ENCODE measurements at regions not wholly inside any gene's neighbourhood (a gene's known extent, or its start where the extent isn't known, plus 50 kb on each side); places are given as distances from the start of the nearest gene placed in this dataset.

DNA sequence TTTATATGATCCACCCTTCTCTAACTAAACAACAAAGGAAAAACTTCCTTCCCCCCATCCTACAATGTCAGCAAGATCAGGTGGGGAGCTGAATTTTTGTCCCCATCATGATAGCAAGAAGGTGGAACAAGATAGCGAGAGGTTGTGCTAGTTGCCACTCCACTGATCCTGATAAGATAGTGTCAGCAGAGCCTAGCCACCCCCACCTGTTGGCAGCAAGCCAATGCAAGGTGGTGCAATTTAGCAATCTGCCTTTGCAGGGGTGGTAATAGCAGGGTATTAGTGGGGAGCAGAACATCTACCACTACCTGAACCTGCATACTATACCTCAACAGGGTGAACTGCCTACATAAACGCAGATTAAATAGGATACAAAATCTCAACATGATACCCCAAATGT is 80.2 kb upstream of the MAMLD1 start:
- Histone ChIP-seq H3K14ac (ENCODE audit: low read length) (no peak overlapping the region), H2BK15ac (ENCODE audit: low read length) (no peak overlapping the region), H4K91ac (ENCODE audit: low read depth, low read length, poor library complexity) (no peak overlapping the region), H3K4ac (ENCODE audit: low read length) (no peak overlapping the region), H2AK5ac (ENCODE audit: low read depth, low read length) (no peak overlapping the region), H3K36me3 (replicated peaks in 1 of 2; ENCODE audit: control insufficient read depth in 2 of 2, insufficient read depth in 2 of 2, low read length in 2 of 2) (no peaks in the 10 kb centered on the region), H3K4me1 (ENCODE audit: control insufficient read depth in 2 of 2, insufficient read depth in 1 of 2, low read depth in 1 of 2, low read length in 2 of 2) (no peaks in the 10 kb centered on the region), H3K9me3 (replicated peaks in 1 of 2; ENCODE audit: control insufficient read depth in 2 of 2, insufficient read depth in 1 of 2, low read depth in 1 of 2, low read length in 2 of 2) (no peaks in the 10 kb centered on the region), H2BK12ac (ENCODE audit: low read length) (no peak overlapping the region), H2BK120ac (ENCODE audit: low read depth, low read length) (no peak overlapping the region), H3K23ac (ENCODE audit: low read depth, low read length, poor library complexity) (no peak overlapping the region), H3K27ac (replicated peaks; ENCODE audit: low read length) (no peak overlapping the region), H3K79me1 (ENCODE audit: low read depth, low read length) (no peaks in the 10 kb centered on the region), H3K27me3 (ENCODE audit: control insufficient read depth in 3 of 3, insufficient read depth in 3 of 3, low read depth in 1 of 3, low read length in 3 of 3) (no peaks in the 10 kb centered on the region), H3K4me2 (ENCODE audit: insufficient read depth, low read length, poor library complexity, severe bottlenecking) (no peak overlapping the region), H4K8ac (ENCODE audit: low read depth, low read length) (no peak overlapping the region), H3K18ac (ENCODE audit: low read length) (no peak overlapping the region), H2BK5ac (ENCODE audit: low read length) (no peak overlapping the region), H3K9ac (ENCODE audit: low read depth, low read length, poor library complexity) (no peak overlapping the region), H2AFZ (ENCODE audit: low read length) (no peak overlapping the region), H3K4me3 (ENCODE audit: low read length in 2 of 2) (no peak overlapping the region)
- no peak for DNase-seq (ENCODE audit: low spot score)
- WGBS, 2 donors (ENCODE audit: extremely low coverage in 2 of 2, insufficient read length in 2 of 2, insufficient replicate concordance in 1 of 2) = no CpG with 5 or more reads among the region's 2 CpGs

GRCh38 chrX:150291014-150291413 is 72.1 kb upstream of the MAMLD1 start:
- no CpG with 5 or more reads among the region's 5 CpGs for WGBS, 2 donors (ENCODE audit: extremely low coverage in 2 of 2, insufficient read length in 2 of 2, insufficient replicate concordance in 1 of 2)
- no peak overlapping the region for H3K18ac ChIP-seq (ENCODE audit: low read length)
- H2BK15ac ChIP-seq (ENCODE audit: low read length) = no peak overlapping the region
- H2BK5ac ChIP-seq (ENCODE audit: low read length) = no peak overlapping the region
- H3K9ac ChIP-seq (ENCODE audit: low read depth, low read length, poor library complexity) = no peak overlapping the region
- no peak for DNase-seq (ENCODE audit: low spot score)
- H4K8ac ChIP-seq (ENCODE audit: low read depth, low read length) = no peak overlapping the region
- H3K79me1 ChIP-seq (ENCODE audit: low read depth, low read length) = no peaks in the 10 kb centered on the region
- no peak overlapping the region for H2BK120ac ChIP-seq (ENCODE audit: low read depth, low read length)
- H3K4me3 ChIP-seq (ENCODE audit: low read length in 2 of 2) = no peak overlapping the region
- H2AFZ ChIP-seq (ENCODE audit: low read length) = no peak overlapping the region
- H3K4ac ChIP-seq (ENCODE audit: low read length) = no peak overlapping the region
- H3K27me3 ChIP-seq (ENCODE audit: control insufficient read depth in 3 of 3, insufficient read depth in 3 of 3, low read depth in 1 of 3, low read length in 3 of 3) = no peaks in the 10 kb centered on the region
- H3K9me3 ChIP-seq (replicated peaks in 1 of 2; ENCODE audit: control insufficient read depth in 2 of 2, insufficient read depth in 1 of 2, low read depth in 1 of 2, low read length in 2 of 2) = no peaks in the 10 kb centered on the region
- H3K27ac ChIP-seq (replicated peaks; ENCODE audit: low read length) = no peak overlapping the region
- H3K14ac ChIP-seq (ENCODE audit: low read length) = no peak overlapping the region
- H3K4me2 ChIP-seq (ENCODE audit: insufficient read depth, low read length, poor library complexity, severe bottlenecking) = no peak overlapping the region
- no peak overlapping the region for H2AK5ac ChIP-seq (ENCODE audit: low read depth, low read length)
- H2BK12ac ChIP-seq (ENCODE audit: low read length) = no peak overlapping the region
- H4K91ac ChIP-seq (ENCODE audit: low read depth, low read length, poor library complexity) = no peak overlapping the region
- no peaks in the 10 kb centered on the region for H3K4me1 ChIP-seq (ENCODE audit: control insufficient read depth in 2 of 2, insufficient read depth in 1 of 2, low read depth in 1 of 2, low read length in 2 of 2)
- H3K23ac ChIP-seq (ENCODE audit: low read depth, low read length, poor library complexity) = no peak overlapping the region
- no peaks in the 10 kb centered on the region for H3K36me3 ChIP-seq (replicated peaks in 1 of 2; ENCODE audit: control insufficient read depth in 2 of 2, insufficient read depth in 2 of 2, low read length in 2 of 2)

GRCh38 chrX:150293311-150294013 is 69.7 kb upstream of the MAMLD1 start:
- Histone ChIP-seq H3K9me3 (replicated peaks in 1 of 2; ENCODE audit: control insufficient read depth in 2 of 2, insufficient read depth in 1 of 2, low read depth in 1 of 2, low read length in 2 of 2) (no peaks in the 10 kb centered on the region), H4K91ac (ENCODE audit: low read depth, low read length, poor library complexity) (no peak overlapping the region), H2BK12ac (ENCODE audit: low read length) (no peak overlapping the region), H3K18ac (ENCODE audit: low read length) (no peak overlapping the region), H3K9ac (ENCODE audit: low read depth, low read length, poor library complexity) (no peak overlapping the region), H3K79me1 (ENCODE audit: low read depth, low read length) (no peaks in the 10 kb centered on the region), H3K14ac (ENCODE audit: low read length) (no peak overlapping the region), H3K4me3 (ENCODE audit: low read length in 2 of 2) (no peak overlapping the region), H2BK120ac (ENCODE audit: low read depth, low read length) (no peak overlapping the region), H3K23ac (ENCODE audit: low read depth, low read length, poor library complexity) (no peak overlapping the region), H2BK15ac (ENCODE audit: low read length) (no peak overlapping the region), H3K27me3 (ENCODE audit: control insufficient read depth in 3 of 3, insufficient read depth in 3 of 3, low read depth in 1 of 3, low read length in 3 of 3) (peaks cover 0 to 4% (median 0%) of the 10 kb centered on the region in 3 experiments), H2AK5ac (ENCODE audit: low read depth, low read length) (no peak overlapping the region), H3K4me2 (ENCODE audit: insufficient read depth, low read length, poor library complexity, severe bottlenecking) (no peak overlapping the region), H3K4ac (ENCODE audit: low read length) (no peak overlapping the region), H3K4me1 (ENCODE audit: control insufficient read depth in 2 of 2, insufficient read depth in 1 of 2, low read depth in 1 of 2, low read length in 2 of 2) (no peaks in the 10 kb centered on the region), H3K27ac (replicated peaks; ENCODE audit: low read length) (no peak overlapping the region), H4K8ac (ENCODE audit: low read depth, low read length) (no peak overlapping the region), H2AFZ (ENCODE audit: low read length) (no peak overlapping the region), H3K36me3 (replicated peaks in 1 of 2; ENCODE audit: control insufficient read depth in 2 of 2, insufficient read depth in 2 of 2, low read length in 2 of 2) (no peaks in the 10 kb centered on the region), H2BK5ac (ENCODE audit: low read length) (no peak overlapping the region)
- WGBS, 2 donors (ENCODE audit: extremely low coverage in 2 of 2, insufficient read length in 2 of 2, insufficient replicate concordance in 1 of 2) = no CpG with 5 or more reads among the region's 5 CpGs
- DNase-seq (ENCODE audit: low spot score) = no peak

DNA sequence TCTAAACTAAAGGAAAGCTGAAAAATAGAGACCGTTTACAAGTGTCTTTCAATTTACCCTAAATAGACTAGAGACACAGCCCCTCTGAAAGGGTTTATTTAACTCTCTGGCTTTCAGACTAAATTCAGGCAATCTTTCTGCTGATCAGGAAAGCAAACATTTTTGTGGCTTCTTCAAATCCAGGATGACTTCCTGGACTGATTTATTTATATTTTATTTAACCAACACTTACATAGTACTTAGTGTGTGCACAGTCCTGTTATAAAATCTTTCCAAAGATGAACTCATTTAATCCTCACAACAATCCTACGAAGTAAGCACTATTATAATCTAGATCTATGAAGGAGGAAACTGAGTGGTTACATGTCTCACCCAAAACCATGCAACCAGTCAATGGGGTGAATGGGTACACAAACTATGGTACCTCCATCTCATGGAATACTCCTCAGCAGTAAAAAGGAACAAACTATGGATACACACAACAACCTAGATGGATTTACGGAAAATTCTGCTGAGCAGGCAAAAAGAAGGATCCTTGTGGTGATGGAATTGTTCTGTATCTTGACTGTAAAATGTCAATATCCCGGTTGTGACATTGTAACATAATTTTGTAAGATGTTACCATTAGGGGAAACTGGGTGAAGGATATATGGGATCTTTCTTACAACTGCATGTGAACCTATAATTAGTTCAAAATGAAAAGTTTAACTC is 64.1 kb upstream of the MAMLD1 start:
- H3K9me3 ChIP-seq (replicated peaks in 1 of 2; ENCODE audit: control insufficient read depth in 2 of 2, insufficient read depth in 1 of 2, low read depth in 1 of 2, low read length in 2 of 2) = no peaks in the 10 kb centered on the region
- H2AFZ ChIP-seq (ENCODE audit: low read length) = no peak overlapping the region
- no peak overlapping the region for H3K4me2 ChIP-seq (ENCODE audit: insufficient read depth, low read length, poor library complexity, severe bottlenecking)
- H4K8ac ChIP-seq (ENCODE audit: low read depth, low read length) = no peak overlapping the region
- peaks cover 0 to 7% (median 0%) of the 10 kb centered on the region in 3 experiments for H3K27me3 ChIP-seq (ENCODE audit: control insufficient read depth in 3 of 3, insufficient read depth in 3 of 3, low read depth in 1 of 3, low read length in 3 of 3)
- no peak overlapping the region for H3K27ac ChIP-seq (replicated peaks; ENCODE audit: low read length)
- H2BK12ac ChIP-seq (ENCODE audit: low read length) = no peak overlapping the region
- H3K4me1 ChIP-seq (ENCODE audit: control insufficient read depth in 2 of 2, insufficient read depth in 1 of 2, low read depth in 1 of 2, low read length in 2 of 2) = no peaks in the 10 kb centered on the region
- H3K4me3 ChIP-seq (ENCODE audit: low read length in 2 of 2) = no peak overlapping the region
- no peak overlapping the region for H3K14ac ChIP-seq (ENCODE audit: low read length)
- H4K91ac ChIP-seq (ENCODE audit: low read depth, low read length, poor library complexity) = no peak overlapping the region
- H2BK15ac ChIP-seq (ENCODE audit: low read length) = no peak overlapping the region
- H3K4ac ChIP-seq (ENCODE audit: low read length) = no peak overlapping the region
- no peak for DNase-seq (ENCODE audit: low spot score)
- no peak overlapping the region for H3K23ac ChIP-seq (ENCODE audit: low read depth, low read length, poor library complexity)
- no peak overlapping the region for H2AK5ac ChIP-seq (ENCODE audit: low read depth, low read length)
- no peak overlapping the region for H2BK120ac ChIP-seq (ENCODE audit: low read depth, low read length)
- WGBS, 2 donors (ENCODE audit: extremely low coverage in 2 of 2, insufficient read length in 2 of 2, insufficient replicate concordance in 1 of 2) = no CpG with 5 or more reads among the region's 4 CpGs
- no peak overlapping the region for H3K18ac ChIP-seq (ENCODE audit: low read length)
- no peaks in the 10 kb centered on the region for H3K79me1 ChIP-seq (ENCODE audit: low read depth, low read length)
- no peak overlapping the region for H3K9ac ChIP-seq (ENCODE audit: low read depth, low read length, poor library complexity)
- no peaks in the 10 kb centered on the region for H3K36me3 ChIP-seq (replicated peaks in 1 of 2; ENCODE audit: control insufficient read depth in 2 of 2, insufficient read depth in 2 of 2, low read length in 2 of 2)
- no peak overlapping the region for H2BK5ac ChIP-seq (ENCODE audit: low read length)

All from neuronal stem cell (in vitro differentiated cells).